Endodermal cell (in vitro differentiated cells): ENCODE measurements at regions not wholly inside any gene's neighbourhood (a gene's known extent, or its start where the extent isn't known, plus 50 kb on each side); places are given as distances from the start of the nearest gene placed in this dataset.
A peak's percentile ranks its signal among the peaks of the same experiment; 100 is the strongest.

Experiments
- DNase-seq: peaks from one replicate; pipeline ENCODE4 v3.0.0-alpha.2; 2017
- H3K27ac ChIP-seq: 2 replicates; pipeline ENCODE4 v1.5.1; 2013; ENCODE audit warnings: mild to moderate bottlenecking, low read depth, low read length, moderate library complexity
- H3K27me3 ChIP-seq: 2 replicates; pipeline ENCODE4 v1.6.1; 2013; ENCODE audit warnings: mild to moderate bottlenecking, low read length, moderate library complexity; ENCODE audit not compliant: insufficient read depth, control insufficient read depth, poor library complexity, severe bottlenecking
- H3K36me3 ChIP-seq: 2 replicates; pipeline ENCODE4 v1.7.0; 2013; ENCODE audit warnings: mild to moderate bottlenecking, low read length, moderate library complexity; ENCODE audit not compliant: control insufficient read depth, insufficient read depth
- H3K4me1 ChIP-seq: one replicate; pipeline ENCODE4 v1.7.0; 2013; ENCODE audit warnings: low read length; ENCODE audit not compliant: control insufficient read depth, insufficient read depth
- H3K4me3 ChIP-seq: 2 replicates; pipeline ENCODE4 v1.5.1; 2013; ENCODE audit warnings: mild to moderate bottlenecking, low read length, moderate library complexity
- H3K9ac ChIP-seq: 2 replicates; pipeline ENCODE4 v1.6.1; 2013; ENCODE audit warnings: mild to moderate bottlenecking, low read length, moderate library complexity; ENCODE audit not compliant: poor library complexity, severe bottlenecking; ENCODE audit errors: extremely low read depth
- H3K9me3 ChIP-seq: 2 replicates; pipeline ENCODE4 v1.6.1; 2013; ENCODE audit warnings: mild to moderate bottlenecking, low read length, moderate library complexity; ENCODE audit not compliant: control insufficient read depth
- H3K27ac Mint-ChIP-seq: 2 replicates; pipeline ENCODE4 v1.8.0; 2020; ENCODE audit warnings: mixed read lengths
- H3K27me3 Mint-ChIP-seq: 2 replicates; pipeline ENCODE4 v1.8.0; 2021; ENCODE audit warnings: mild to moderate bottlenecking, mixed read lengths; ENCODE audit not compliant: insufficient read depth
- H3K36me3 Mint-ChIP-seq: 2 replicates; pipeline ENCODE4 v1.8.0; 2020; ENCODE audit warnings: low read depth, mixed read lengths
- H3K4me1 Mint-ChIP-seq: 2 replicates; pipeline ENCODE4 v1.8.0; 2020; ENCODE audit warnings: mixed read lengths
- H3K4me3 Mint-ChIP-seq: 2 replicates; pipeline ENCODE4 v1.8.0; 2020; ENCODE audit warnings: mild to moderate bottlenecking, moderate library complexity, mixed read lengths
- H3K9me3 Mint-ChIP-seq: 2 replicates; pipeline ENCODE4 v1.8.0; 2020; ENCODE audit warnings: mild to moderate bottlenecking, mixed read lengths
- CTCF ChIP-seq: fragments of 200-600 bp; sonication (generic); conservative IDR thresholded peaks from 2 replicates; pipeline ENCODE4 v1.5.0; 2021; ENCODE audit warnings: antibody characterized with exemption, mild to moderate bottlenecking
- WGBS, 2 experiments: methylation state at CpG; one replicate each; pipeline versions ENCODE4 v1.1.5 to v1.1.7; 2013; ENCODE audit warnings: missing lambda C conversion rate in 2 of 2, mixed read lengths in 1 of 2; ENCODE audit not compliant: insufficient coverage in 1 of 2, insufficient read length in 1 of 2; 5-methylcytosine and 5-hydroxymethylcytosine counted together

- no peak overlapping the region for H3K9ac ChIP-seq
- no peaks in the 10 kb centered on the region for H3K36me3 ChIP-seq
- no peaks in the 10 kb centered on the region for H3K9me3 ChIP-seq
- H3K4me3 ChIP-seq = no peak overlapping the region
- H3K27ac Mint-ChIP-seq = no peak overlapping the region
- H3K27ac ChIP-seq = no peak overlapping the region
- no peaks in the 10 kb centered on the region for H3K27me3 ChIP-seq
- no peak for TF ChIP-seq CTCF
- no peak for DNase-seq
- peaks cover 2% of the 10 kb centered on the region for H3K27me3 Mint-ChIP-seq
- no peaks in the 10 kb centered on the region for H3K9me3 Mint-ChIP-seq
- H3K4me1 ChIP-seq = no peaks in the 10 kb centered on the region
- no peaks in the 10 kb centered on the region for H3K36me3 Mint-ChIP-seq
- H3K4me1 Mint-ChIP-seq = peaks cover 1% of the 10 kb centered on the region
- 83 to 95% methylated on average over 1 to 4 of the region's 4 CpGs for WGBS, 2 experiments
- no peak overlapping the region for H3K4me3 Mint-ChIP-seq
Observed at GRCh38 chr20:22819112-22819511, 216.0 kb upstream of the SSTR4 start.

- H3K4me3 Mint-ChIP-seq = no peak overlapping the region
- H3K27me3 ChIP-seq = no peaks in the 10 kb centered on the region
- TF ChIP-seq CTCF = peak; percentile 52
- H3K4me1 Mint-ChIP-seq = peaks cover 1% of the 10 kb centered on the region
- no peak overlapping the region for H3K4me3 ChIP-seq
- no peaks in the 10 kb centered on the region for H3K9me3 Mint-ChIP-seq
- no peak overlapping the region for H3K27ac Mint-ChIP-seq
- no peaks in the 10 kb centered on the region for H3K9me3 ChIP-seq
- no peak overlapping the region for H3K9ac ChIP-seq
- H3K4me1 ChIP-seq = no peaks in the 10 kb centered on the region
- no peaks in the 10 kb centered on the region for H3K36me3 Mint-ChIP-seq
- 80 to 100% methylated on average over 1 to 2 of the region's 2 CpGs for WGBS, 2 experiments
- no peak for DNase-seq
- no peak overlapping the region for H3K27ac ChIP-seq
- H3K27me3 Mint-ChIP-seq = peaks cover 7% of the 10 kb centered on the region
- no peaks in the 10 kb centered on the region for H3K36me3 ChIP-seq
Observed at GRCh38 chr20:22819784-22820183, 215.3 kb upstream of the SSTR4 start.

- no peaks in the 10 kb centered on the region for H3K36me3 ChIP-seq
- no peak overlapping the region for H3K9ac ChIP-seq
- no peak overlapping the region for H3K4me3 ChIP-seq
- Mint-ChIP-seq H3K27ac (no peak overlapping the region), H3K36me3 (no peaks in the 10 kb centered on the region), H3K4me3 (no peak overlapping the region), H3K4me1 (peaks cover 1% of the 10 kb centered on the region), H3K9me3 (no peaks in the 10 kb centered on the region), H3K27me3 (peaks cover 11% of the 10 kb centered on the region)
- no peak for TF ChIP-seq CTCF
- H3K4me1 ChIP-seq = no peaks in the 10 kb centered on the region
- no peak overlapping the region for H3K27ac ChIP-seq
- 67 to 88% methylated on average over 4 to 7 of the region's 7 CpGs for WGBS, 2 experiments
- no peaks in the 10 kb centered on the region for H3K27me3 ChIP-seq
- DNase-seq = peak; percentile 30
- no peaks in the 10 kb centered on the region for H3K9me3 ChIP-seq
Observed at GRCh38 chr20:22821081-22821727, 213.9 kb upstream of the SSTR4 start.
